NCI-H2107 (cell line): ENCODE measurements at regions not wholly inside any gene's neighbourhood (a gene's known extent, or its start where the extent isn't known, plus 50 kb on each side); places are given as distances from the start of the nearest gene placed in this dataset.
"Not testable (repeated sequence)": the region's sequence is repeated elsewhere in the genome, so short reads cannot be mapped to it uniquely, and the experiment has no call there.

Experiments
- DNase-seq: peaks from one replicate; lab custom pipeline; 2025; lab: John Stamatoyannopoulos, UW

GRCh38 chr16:86075839-86076440, 177.0 kb downstream of the IRF8 start:
- DNase-seq = no peak

GRCh38 chr16:86076606-86077005, 177.6 kb downstream of the IRF8 start:
- no peak for DNase-seq

GRCh38 chr16:86077243-86077940, 178.4 kb downstream of the IRF8 start:
- DNase-seq = no peak

GRCh38 chr16:86078121-86078600, 179.2 kb downstream of the IRF8 start:
- DNase-seq = no peak

- DNase-seq = not testable (repeated sequence)
Observed at GRCh38 chr16:86078711-86079110, 179.7 kb downstream of the IRF8 start.

GRCh38 chr16:86079255-86079885, 180.4 kb downstream of the IRF8 start:
- DNase-seq = no peak

GRCh38 chr16:86080131-86080875, 181.3 kb downstream of the IRF8 start:
- no peak for DNase-seq

- DNase-seq = no peak
Observed at GRCh38 chr16:86080982-86081381, 182.0 kb downstream of the IRF8 start.

GRCh38 chr16:86082418-86083030, 183.6 kb downstream of the IRF8 start:
- no peak for DNase-seq

- DNase-seq = no peak
Observed at GRCh38 chr16:86083382-86084002, 184.5 kb downstream of the IRF8 start.

GRCh38 chr16:86085161-86085611, 186.2 kb downstream of the IRF8 start:
- DNase-seq = no peak

GRCh38 chr16:86085795-86086194, 186.8 kb downstream of the IRF8 start:
- no peak for DNase-seq

GRCh38 chr16:86086471-86086870, 187.5 kb downstream of the IRF8 start:
- DNase-seq = no peak

- DNase-seq = no peak
Observed at GRCh38 chr16:86087011-86087895, 188.3 kb downstream of the IRF8 start.

GRCh38 chr16:86087896-86088230, 188.9 kb downstream of the IRF8 start:
- no peak for DNase-seq

- no peak for DNase-seq
Observed at GRCh38 chr16:86088287-86088686, 189.3 kb downstream of the IRF8 start.

GRCh38 chr16:86088816-86089215, 189.9 kb downstream of the IRF8 start:
- no peak for DNase-seq

- DNase-seq = no peak
Observed at GRCh38 chr16:86089334-86089900, 190.5 kb downstream of the IRF8 start.

GRCh38 chr16:86089991-86090390, 191.0 kb downstream of the IRF8 start:
- no peak for DNase-seq

- DNase-seq = no peak
Observed at GRCh38 chr16:86090461-86091170, 191.7 kb downstream of the IRF8 start.
